HG03571 (cell line): ENCODE measurements at regions not wholly inside any gene's neighbourhood (a gene's known extent, or its start where the extent isn't known, plus 50 kb on each side); places are given as distances from the start of the nearest gene placed in this dataset.

Experiments used
- ATAC-seq: cut with Tn5 transposase; IDR thresholded peaks from one replicate; pipeline ENCODE4 v1.9.1; 2021; ENCODE audit not compliant: unreplicated experiment

- ATAC-seq, result no peak
Observed at GRCh38 chr2:144084114-144084661, 435.7 kb downstream of the ZEB2 start.

GRCh38 chr2:144083211-144083610 lies 436.7 kb downstream of the ZEB2 start:
- no peak for ATAC-seq

DNA sequence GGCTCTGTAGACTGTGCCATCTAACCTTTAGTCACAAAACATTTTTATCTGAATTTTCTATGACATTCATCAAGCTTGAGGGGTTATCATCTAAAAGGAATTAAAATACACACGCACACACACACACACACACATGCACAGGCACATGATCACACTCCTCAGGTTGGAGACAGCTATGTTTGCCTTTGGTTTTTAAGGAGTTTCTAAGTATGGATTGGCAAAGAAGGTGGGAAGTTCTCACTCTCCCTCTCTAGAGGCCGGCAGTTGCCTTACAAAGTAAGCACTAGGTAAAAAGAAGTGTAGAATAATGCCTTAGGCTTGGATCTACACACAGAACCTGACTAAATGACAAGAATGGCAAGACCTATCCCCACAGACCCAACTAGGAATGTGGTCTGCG lies 437.1 kb downstream of the ZEB2 start:
- ATAC-seq, result no peak

GRCh38 chr2:144082327-144082726 lies 437.6 kb downstream of the ZEB2 start:
- no peak for ATAC-seq

DNA sequence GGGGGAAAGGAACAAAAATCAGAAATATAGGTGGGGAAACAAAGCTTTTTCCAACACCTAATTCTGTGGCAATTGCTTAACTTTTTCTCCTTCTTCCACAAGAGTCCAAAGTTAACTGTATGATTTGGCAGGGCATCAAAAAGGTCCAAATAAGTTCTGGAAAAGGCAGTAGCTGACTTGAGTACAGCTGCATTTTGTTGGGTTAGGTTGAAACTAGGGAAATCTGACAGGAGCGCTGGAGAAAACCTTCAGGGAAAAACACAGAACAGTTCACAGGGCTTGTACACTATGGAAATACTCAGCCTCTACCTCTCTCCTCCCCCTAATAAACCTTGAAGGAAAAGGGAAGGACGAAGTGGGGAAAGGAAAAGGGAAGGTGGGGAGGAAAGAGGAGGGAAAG lies 438.6 kb downstream of the ZEB2 start:
- ATAC-seq, result no peak

DNA sequence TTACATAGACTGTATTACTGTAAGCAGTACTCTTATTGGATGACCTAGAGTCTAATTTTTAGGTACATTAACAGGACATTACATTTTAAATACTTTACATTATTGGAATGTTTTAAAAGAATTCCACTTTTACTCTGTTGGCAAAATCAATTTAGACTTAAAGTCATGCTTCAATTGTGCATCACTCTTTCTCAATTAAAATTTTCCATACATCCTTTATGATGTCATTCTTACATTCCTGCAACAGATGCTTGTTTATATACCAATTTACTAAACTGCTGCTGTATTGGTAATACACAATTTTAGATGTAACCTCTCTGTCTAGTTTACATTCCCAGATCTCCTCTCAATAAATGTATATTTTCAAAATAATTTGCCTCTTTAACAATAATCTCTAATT lies 440.1 kb downstream of the ZEB2 start:
- no peak for ATAC-seq

DNA sequence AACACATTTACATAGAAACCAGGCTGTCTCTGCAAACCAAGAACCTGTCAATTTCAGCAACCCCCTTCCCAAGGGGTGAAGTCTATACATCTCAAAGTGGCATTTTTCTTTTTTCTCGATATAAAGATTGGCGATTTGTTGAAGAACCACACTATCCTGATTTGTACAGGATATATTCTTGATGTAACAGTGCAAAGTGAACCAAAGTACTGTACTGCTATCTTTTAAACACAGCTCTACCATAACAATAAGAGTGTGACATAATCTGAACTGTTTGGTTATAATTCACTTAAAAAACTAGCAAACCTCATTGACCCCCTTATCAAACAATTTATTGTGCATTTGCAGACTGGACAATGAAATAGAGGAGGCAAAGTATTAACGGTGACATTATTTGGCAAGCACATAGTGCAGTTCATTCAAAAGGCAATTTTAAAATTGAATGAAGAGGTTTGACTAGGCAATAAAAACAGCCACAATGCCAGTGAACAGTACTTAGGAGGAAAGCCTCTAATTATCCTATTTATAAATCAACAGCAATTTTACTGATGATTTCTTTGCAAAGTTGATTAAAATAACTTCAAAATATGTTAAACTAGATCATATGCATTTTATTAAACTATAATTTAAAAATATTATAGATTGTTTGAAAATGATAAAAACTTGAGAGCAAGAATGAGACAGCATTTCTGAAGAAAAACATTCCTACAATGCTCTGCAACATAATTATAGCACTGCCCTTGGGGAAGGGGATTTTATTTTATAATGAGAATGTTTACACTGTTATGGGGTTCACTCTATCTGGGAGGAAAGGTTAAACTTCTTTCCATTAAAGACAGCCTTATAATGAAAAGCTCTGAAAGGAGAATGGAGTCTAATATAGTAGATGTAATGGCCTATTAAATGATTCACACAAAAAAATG lies 440.9 kb downstream of the ZEB2 start:
- no peak for ATAC-seq

GRCh38 chr2:144078106-144078505 lies 441.8 kb downstream of the ZEB2 start:
- no peak for ATAC-seq

DNA sequence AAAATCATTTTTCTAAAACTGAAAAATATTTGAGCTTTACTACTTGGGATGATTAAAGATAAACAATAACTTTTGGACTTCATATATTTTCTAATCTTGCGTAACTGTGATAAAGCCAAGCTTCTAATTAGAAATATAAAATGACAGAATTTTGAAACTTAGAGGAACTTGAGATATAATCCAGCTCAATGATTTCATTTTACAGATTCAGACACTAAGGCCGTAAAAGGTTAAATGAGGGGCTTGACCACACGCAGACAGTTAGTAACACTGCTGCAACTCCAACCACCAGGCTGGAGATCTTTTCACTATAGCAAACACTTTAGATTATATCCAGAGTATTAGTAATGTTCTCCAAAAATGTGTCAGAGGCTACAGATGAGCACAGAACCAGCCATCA lies 445.5 kb downstream of the ZEB2 start:
- ATAC-seq, result no peak

DNA sequence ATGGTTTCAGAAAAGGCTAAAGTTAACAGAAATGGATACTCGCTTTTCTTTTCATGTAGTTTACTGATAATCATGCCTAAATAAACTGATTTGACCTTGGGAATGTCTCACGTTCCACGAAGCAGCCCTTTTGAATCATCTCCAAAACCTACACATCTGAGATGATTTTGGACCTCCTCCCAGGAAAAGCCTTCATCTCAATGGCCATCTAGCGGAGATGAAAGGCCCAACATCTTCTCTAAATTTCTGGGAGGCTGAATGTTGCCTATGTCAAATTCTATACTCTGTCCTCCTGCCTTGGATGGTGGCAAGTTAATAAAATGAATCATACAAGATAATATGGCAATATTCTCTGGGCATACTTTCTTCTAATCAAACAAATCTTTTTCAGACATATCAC lies 448.5 kb downstream of the ZEB2 start:
- ATAC-seq, result no peak

GRCh38 chr2:144067506-144067905 lies 452.4 kb downstream of the ZEB2 start:
- ATAC-seq, result no peak

DNA sequence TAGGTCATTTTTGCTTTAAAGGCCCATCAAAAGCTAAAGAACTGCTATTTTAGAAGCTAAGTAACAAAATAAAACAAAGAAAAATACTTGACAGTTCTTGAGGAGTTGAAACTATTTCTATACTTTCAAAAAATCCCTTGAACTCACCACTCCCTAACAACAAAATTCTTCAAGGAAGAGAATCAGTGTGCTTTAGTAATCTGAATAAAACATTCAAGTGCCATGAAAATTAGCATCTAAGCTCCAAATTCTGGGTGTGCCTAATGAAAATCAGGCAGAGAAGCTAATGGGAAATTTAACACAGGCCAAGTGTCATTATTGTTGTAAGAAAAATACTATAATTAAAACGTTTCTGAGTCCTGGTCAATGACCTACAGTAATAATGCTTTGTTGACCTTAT lies 456.3 kb downstream of the ZEB2 start:
- ATAC-seq, result no peak

GRCh38 chr2:144054911-144055310 lies 465.0 kb downstream of the ZEB2 start:
- ATAC-seq, result no peak

GRCh38 chr2:144052083-144052482 lies 467.8 kb downstream of the ZEB2 start:
- no peak for ATAC-seq

DNA sequence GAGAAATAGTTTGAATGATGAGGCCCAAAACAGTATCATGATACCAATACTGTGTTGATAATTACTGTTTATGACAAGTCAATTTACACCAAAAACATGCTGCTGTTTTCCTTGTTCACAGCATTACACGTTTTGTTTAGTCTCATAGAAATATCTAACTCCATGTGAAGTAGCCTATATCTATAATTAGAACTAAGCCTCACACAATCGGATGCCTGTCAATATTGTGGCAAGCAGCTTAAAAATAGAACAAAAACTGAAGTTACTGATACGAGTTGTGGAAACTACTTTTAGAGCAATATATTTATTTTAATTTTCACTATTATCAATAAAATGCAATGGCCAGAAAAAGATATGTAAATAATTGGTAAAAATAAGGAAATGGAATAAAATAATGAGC lies 470.8 kb downstream of the ZEB2 start:
- no peak for ATAC-seq

DNA sequence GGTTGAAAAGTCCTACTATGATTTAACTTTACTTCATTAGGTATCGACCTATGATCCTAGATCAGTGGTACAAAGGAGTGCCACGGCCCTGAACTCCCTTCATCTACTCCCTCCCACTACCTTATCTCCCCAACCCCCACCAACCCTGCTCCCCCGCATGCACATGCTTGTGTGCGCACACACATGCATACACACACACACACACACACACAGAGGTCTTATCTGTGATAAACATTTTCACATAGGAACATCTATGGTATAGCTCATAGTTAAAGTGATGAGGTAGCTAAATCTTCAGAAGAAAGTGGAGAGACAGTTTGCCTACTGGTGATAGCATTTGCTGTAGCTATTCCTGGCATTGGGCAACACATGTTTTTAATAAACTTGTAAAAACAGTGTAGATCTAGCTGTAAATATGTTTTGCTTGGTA lies 471.3 kb downstream of the ZEB2 start:
- ATAC-seq, result no peak

- ATAC-seq, result no peak
Observed at GRCh38 chr2:144042751-144043150, 477.2 kb downstream of the ZEB2 start.

DNA sequence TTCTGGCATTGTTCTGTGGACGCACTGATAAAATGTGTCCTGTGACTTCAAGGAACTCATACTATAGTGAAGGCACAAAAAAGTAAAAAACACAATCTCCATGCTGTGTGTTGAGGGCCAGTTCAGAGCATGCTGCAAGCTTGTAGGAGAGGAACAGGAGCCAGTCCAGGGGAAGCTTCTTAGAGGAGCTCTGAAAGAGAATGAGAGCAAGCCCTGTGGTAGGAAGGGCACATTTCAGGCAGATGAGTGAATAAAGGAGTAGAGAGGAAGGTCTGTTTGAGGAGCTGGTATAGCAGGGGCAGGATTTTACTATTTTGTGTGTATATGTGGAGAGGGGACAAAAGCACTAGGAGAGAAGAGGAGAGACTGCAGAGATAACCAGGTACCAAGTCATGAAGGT lies 478.3 kb downstream of the ZEB2 start:
- no peak for ATAC-seq

DNA sequence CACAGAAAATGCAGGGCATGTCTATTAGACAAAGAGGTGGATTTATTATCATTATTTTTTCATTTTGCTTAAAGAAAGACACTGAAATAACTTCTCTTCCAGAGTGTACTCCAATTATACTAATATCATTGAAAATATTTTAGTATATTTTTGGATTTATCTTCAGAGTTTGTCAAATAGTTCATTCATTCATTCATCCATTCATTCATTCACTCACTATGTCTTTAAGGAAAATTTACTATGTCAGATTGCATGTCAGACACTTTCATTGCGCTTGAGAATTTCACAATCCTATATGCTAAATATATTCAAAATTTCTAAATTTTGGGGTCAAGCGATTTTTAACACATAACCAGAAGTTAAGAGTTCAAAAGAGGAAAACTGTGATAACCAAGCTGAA lies 479.1 kb downstream of the ZEB2 start:
- no peak for ATAC-seq

GRCh38 chr2:144032566-144032965 lies 487.4 kb downstream of the ZEB2 start:
- ATAC-seq, result no peak

- ATAC-seq, result no peak
Observed at GRCh38 chr2:144030791-144031190, 489.1 kb downstream of the ZEB2 start.

DNA sequence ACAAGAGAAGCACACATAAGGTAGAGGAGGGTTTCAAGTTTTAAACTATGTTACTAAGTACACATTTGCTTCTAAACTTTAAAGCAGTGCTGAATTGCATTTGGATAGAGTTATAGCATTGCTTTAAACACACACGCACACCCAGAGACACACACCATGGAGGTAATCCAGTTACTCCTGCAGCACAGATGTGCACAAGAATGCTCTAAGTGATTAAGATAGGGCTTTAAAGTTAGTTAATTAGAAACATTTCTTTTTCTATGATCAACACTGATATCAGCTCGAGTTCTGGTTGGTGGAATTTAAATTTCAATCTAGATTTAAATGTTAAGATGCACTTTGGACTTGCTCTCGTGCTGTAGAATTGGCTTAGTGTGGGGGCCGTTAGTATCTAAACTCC lies 492.3 kb downstream of the ZEB2 start:
- no peak for ATAC-seq

DNA sequence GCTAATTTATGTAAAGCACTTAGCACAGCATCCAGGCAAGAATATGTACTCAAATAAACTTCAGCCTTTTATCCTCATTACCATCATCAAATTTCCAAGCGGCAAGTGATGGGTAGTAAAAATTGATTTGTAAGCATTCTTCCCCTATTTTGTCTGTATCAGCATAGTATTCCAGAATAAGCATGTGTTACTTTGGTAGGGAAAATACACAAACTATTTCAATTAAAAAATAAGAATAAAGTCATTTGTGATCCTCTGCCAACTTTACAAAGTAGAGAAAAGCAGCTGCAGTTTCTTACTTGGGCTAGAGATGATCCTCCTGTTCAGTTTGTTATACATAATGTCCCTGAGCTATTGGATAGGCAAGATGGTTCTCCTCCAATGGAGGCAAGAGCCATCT lies 493.2 kb downstream of the ZEB2 start:
- ATAC-seq, result no peak
